ENCODE measurements at regions not wholly inside any gene's neighbourhood (a gene's known extent, or its start where the extent isn't known, plus 50 kb on each side); places are given as distances from the start of the nearest gene placed in this dataset.
A peak's percentile ranks its signal among the peaks of the same experiment; 100 is the strongest.

DNA sequence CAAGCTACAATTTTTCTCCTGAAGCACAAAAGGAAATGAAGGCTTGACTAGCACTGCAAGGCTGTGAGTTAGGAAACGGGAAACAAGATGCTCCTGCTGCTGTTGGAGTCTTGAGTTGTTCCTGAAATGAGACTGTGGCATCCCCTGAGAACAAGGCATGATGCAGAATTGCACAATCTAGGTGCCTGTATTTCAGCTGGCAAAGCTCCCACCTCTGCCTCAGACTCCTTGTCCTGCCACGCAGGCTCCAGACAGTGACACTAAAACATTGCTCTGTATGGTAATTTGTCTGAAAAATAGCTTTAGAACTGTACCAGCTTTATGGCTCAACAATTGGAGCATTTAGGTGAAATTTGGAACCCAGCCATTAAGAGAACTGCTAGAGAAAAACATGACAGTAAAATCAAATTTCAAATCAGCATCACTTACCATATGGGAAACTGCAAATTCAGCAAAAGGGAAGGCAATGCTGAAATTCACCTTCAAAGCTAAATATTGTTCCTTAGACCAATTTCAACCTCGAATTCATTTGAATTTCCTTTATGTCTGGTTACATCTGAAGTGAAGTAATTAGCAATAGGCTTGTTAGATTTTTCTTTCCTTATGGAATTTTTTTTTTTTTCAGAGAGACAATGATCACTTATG, 103.4 kb downstream of the MFAP3L start:
- Histone ChIP-seq H3K27ac (ENCODE audit: extremely low read length, insufficient read depth, low read length) (no peak overlapping the region), H4K20me1 (ENCODE audit: insufficient read depth, low read length) (no peaks in the 10 kb centered on the region), H3K9ac (ENCODE audit: insufficient read depth, low read depth, low read length) (no peak overlapping the region), H3K27me3 (ENCODE audit: control insufficient read depth in 1 of 2, insufficient read depth in 2 of 2, low read length in 2 of 2) (no peaks in the 10 kb centered on the region), H2AFZ (ENCODE audit: low read length) (no peak overlapping the region), H3K36me3 (replicated peaks in 1 of 2; ENCODE audit: control insufficient read depth in 1 of 2, insufficient read depth in 2 of 2, low read length in 2 of 2) (no peaks in the 10 kb centered on the region), H3K4me3 (replicated peaks in 1 of 3; ENCODE audit: insufficient read depth in 1 of 3, low read depth in 2 of 3, low read length in 3 of 3) (no peak overlapping the region), H3K4me1 (ENCODE audit: insufficient read depth, low read length) (no peaks in the 10 kb centered on the region), H3K4me2 (ENCODE audit: low read depth, low read length) (no peak overlapping the region), H3K9me3 (ENCODE audit: low read length) (no peaks in the 10 kb centered on the region), H3K79me2 (ENCODE audit: insufficient read depth, low read length) (no peaks in the 10 kb centered on the region)
- DNase-seq (ENCODE audit: low spot score) (no peak), ATAC-seq (no peak), FAIRE-seq (no peak)
- in situ Hi-C loops (cut with HindIII; ENCODE audit: extremely low pct_ligation_motif_present, low pct_unique_long_range_greater_than_20kb): no loop called here
- BruUV-seq (replicated peaks): no TSS peak
- intact Hi-C loops (cut with micrococcal nuclease; ENCODE audit: unreplicated experiment): no loop called here
- ChIA-PET CTCF (ENCODE audit: low intra/inter-chr PET ratio, low total read pairs) (no interaction called here), POLR2A (no interaction called here)
- WGBS (ENCODE audit: low lambda C conversion rate): 0% methylated on average over 3 of the region's 3 CpGs
- TF ChIP-seq MAFK (conservative IDR thresholded peaks at IDR 0.05 in 1 of 2, IDR thresholded peaks at IDR 0.05 in 1 of 2; ENCODE audit: low read length in 2 of 2) (peak; percentile 59 to 80), MLLT10 (CRISPR knock-in tag; IDR thresholded peaks at IDR 0.05) (no peak), CEBPB (IDR thresholded peaks at IDR 0.05; ENCODE audit: borderline replicate concordance, low read depth, low read length) (peak; percentile 43; the same call in 1 of the 2 replicates), MAFF (IDR thresholded peaks at IDR 0.05; ENCODE audit: low read depth, low read length) (peak; percentile 78), SRSF9 (IDR thresholded peaks at IDR 0.05; ENCODE audit: borderline replicate concordance, insufficient read depth, low read depth, low read length, poor library complexity, severe bottlenecking) (no peak), CHD2 (IDR thresholded peaks at IDR 0.05; ENCODE audit: low read depth, low read length) (no peak), ZNF343 (CRISPR knock-in tag; IDR thresholded peaks at IDR 0.05) (no peak)

- ChIA-PET POLR2A (no interaction called here), CTCF (ENCODE audit: low intra/inter-chr PET ratio, low total read pairs) (no interaction called here)
- Histone ChIP-seq H3K27ac (ENCODE audit: extremely low read length, insufficient read depth, low read length) (no peak overlapping the region), H3K9me3 (ENCODE audit: low read length) (no peaks in the 10 kb centered on the region; the same call in 1 of the 2 replicates), H3K36me3 (replicated peaks in 1 of 2; ENCODE audit: control insufficient read depth in 1 of 2, insufficient read depth in 2 of 2, low read length in 2 of 2) (no peaks in the 10 kb centered on the region), H3K79me2 (ENCODE audit: insufficient read depth, low read length) (no peaks in the 10 kb centered on the region), H3K9ac (ENCODE audit: insufficient read depth, low read depth, low read length) (no peak overlapping the region), H3K4me2 (ENCODE audit: low read depth, low read length) (no peak overlapping the region), H2AFZ (ENCODE audit: low read length) (no peak overlapping the region), H4K20me1 (ENCODE audit: insufficient read depth, low read length) (no peaks in the 10 kb centered on the region), H3K4me3 (replicated peaks in 1 of 3; ENCODE audit: insufficient read depth in 1 of 3, low read depth in 2 of 3, low read length in 3 of 3) (no peak overlapping the region), H3K27me3 (ENCODE audit: control insufficient read depth in 1 of 2, insufficient read depth in 2 of 2, low read length in 2 of 2) (no peaks in the 10 kb centered on the region), H3K4me1 (ENCODE audit: insufficient read depth, low read length) (no peaks in the 10 kb centered on the region)
- ATAC-seq (no peak), FAIRE-seq (no peak), DNase-seq (ENCODE audit: low spot score) (no peak)
- intact Hi-C loops (cut with micrococcal nuclease; ENCODE audit: unreplicated experiment) (no loop called here), in situ Hi-C loops (cut with HindIII; ENCODE audit: extremely low pct_ligation_motif_present, low pct_unique_long_range_greater_than_20kb) (no loop called here)
- no TSS peak for BruUV-seq (replicated peaks)
- 22% methylated on average over 1 of the region's 1 CpG for WGBS (ENCODE audit: low lambda C conversion rate)
- TF ChIP-seq, protein P1, sequence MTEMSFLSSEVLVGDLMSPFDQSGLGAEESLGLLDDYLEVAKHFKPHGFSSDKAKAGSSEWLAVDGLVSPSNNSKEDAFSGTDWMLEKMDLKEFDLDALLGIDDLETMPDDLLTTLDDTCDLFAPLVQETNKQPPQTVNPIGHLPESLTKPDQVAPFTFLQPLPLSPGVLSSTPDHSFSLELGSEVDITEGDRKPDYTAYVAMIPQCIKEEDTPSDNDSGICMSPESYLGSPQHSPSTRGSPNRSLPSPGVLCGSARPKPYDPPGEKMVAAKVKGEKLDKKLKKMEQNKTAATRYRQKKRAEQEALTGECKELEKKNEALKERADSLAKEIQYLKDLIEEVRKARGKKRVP (CRISPR knock-in tag; IDR thresholded peaks at IDR 0.05): no peak
- TF ChIP-seq THYN1 (CRISPR knock-in tag; IDR thresholded peaks at IDR 0.05; ENCODE audit: borderline replicate concordance, low read depth): no peak
- no peak for TF ChIP-seq ZNF414 (CRISPR knock-in tag; IDR thresholded peaks at IDR 0.05)
- TF ChIP-seq ZNF460 (CRISPR knock-in tag; IDR thresholded peaks at IDR 0.05; ENCODE audit: borderline replicate concordance): no peak
- no peak for TF ChIP-seq SIN3B (IDR thresholded peaks at IDR 0.05; ENCODE audit: low read length)
- no peak for TF ChIP-seq ZNF703 (CRISPR knock-in tag; IDR thresholded peaks at IDR 0.05; ENCODE audit: borderline replicate concordance)
- TF ChIP-seq ZBTB7B (CRISPR knock-in tag; IDR thresholded peaks at IDR 0.05): no peak
- TF ChIP-seq, protein P2, sequence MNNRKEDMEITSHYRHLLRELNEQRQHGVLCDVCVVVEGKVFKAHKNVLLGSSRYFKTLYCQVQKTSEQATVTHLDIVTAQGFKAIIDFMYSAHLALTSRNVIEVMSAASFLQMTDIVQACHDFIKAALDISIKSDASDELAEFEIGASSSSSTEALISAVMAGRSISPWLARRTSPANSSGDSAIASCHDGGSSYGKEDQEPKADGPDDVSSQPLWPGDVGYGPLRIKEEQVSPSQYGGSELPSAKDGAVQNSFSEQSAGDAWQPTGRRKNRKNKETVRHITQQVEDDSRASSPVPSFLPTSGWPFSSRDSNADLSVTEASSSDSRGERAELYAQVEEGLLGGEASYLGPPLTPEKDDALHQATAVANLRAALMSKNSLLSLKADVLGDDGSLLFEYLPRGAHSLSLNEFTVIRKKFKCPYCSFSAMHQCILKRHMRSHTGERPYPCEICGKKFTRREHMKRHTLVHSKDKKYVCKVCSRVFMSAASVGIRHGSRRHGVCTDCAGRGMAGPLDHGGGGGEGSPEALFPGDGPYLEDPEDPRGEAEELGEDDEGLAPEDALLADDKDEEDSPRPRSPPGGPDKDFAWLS (CRISPR knock-in tag; IDR thresholded peaks at IDR 0.05; ENCODE audit: borderline replicate concordance): no peak
- TF ChIP-seq ZNF317 (CRISPR knock-in tag; IDR thresholded peaks at IDR 0.05): no peak
Observed at GRCh38 chr4:169921732-169922131, 104.5 kb downstream of the MFAP3L start.

Data from HepG2 (cell line).